SK-N-MC (cell line): ENCODE measurements at regions not wholly inside any gene's neighbourhood (a gene's known extent, or its start where the extent isn't known, plus 50 kb on each side); places are given as distances from the start of the nearest gene placed in this dataset.
"Not testable (repeated sequence)": the region's sequence is repeated elsewhere in the genome, so short reads cannot be mapped to it uniquely, and the experiment has no call there.

Source experiments
- EZH2 ChIP-seq: fragments of 200-600 bp; sonication (generic); IDR thresholded peaks from one replicate; pipeline ENCODE4 v1.6.1; 2017; ENCODE audit warnings: antibody characterized with exemption
- FOXP2 ChIP-seq: optimal IDR thresholded peaks from 2 replicates; pipeline ENCODE3; 2011; ENCODE audit warnings: mild to moderate bottlenecking, moderate library complexity; ENCODE audit not compliant: insufficient read depth; ENCODE audit errors: extremely low read length, control extremely low read depth
- POLR2AphosphoS5 ChIP-seq: IDR thresholded peaks from 2 replicates; pipeline ENCODE4 v1.6.1; 2012; ENCODE audit warnings: mild to moderate bottlenecking, low read depth, low read length, borderline replicate concordance

GRCh38 chr2:87404411-87405255 is 343.3 kb upstream of the PLGLB2 start:
- TF ChIP-seq POLR2AphosphoS5, EZH2, FOXP2: not testable (repeated sequence)
